Loucy (cell line): ENCODE measurements at regions not wholly inside any gene's neighbourhood (a gene's known extent, or its start where the extent isn't known, plus 50 kb on each side); places are given as distances from the start of the nearest gene placed in this dataset.

Experiments used
- H2AFZ ChIP-seq: fragments of 200-600 bp; sonication (generic); 2 replicates; pipeline ENCODE4 v1.6.0; 2016; ENCODE audit warnings: antibody characterized with exemption, mild to moderate bottlenecking, low read length, moderate library complexity
- H3F3A ChIP-seq: fragments of 200-600 bp; 2 replicates; pipeline ENCODE4 v1.6.0; 2016; ENCODE audit warnings: antibody characterized with exemption, low read depth, mild to moderate bottlenecking
- H3K27me3 ChIP-seq: fragments of 200-600 bp; sonication (generic); 2 replicates; pipeline ENCODE4 v1.6.1; 2014; ENCODE audit warnings: low read length, mild to moderate bottlenecking; ENCODE audit not compliant: insufficient read depth, poor library complexity, severe bottlenecking
- H3K36me3 ChIP-seq: fragments of 200-600 bp; sonication (generic); 2 replicates; pipeline ENCODE4 v1.6.1; 2016; ENCODE audit warnings: low read length; ENCODE audit not compliant: insufficient read depth
- H3K4me1 ChIP-seq: fragments of 200-600 bp; sonication (generic); 2 replicates; pipeline ENCODE4 v1.5.1; 2014; ENCODE audit warnings: low read length, mild to moderate bottlenecking; ENCODE audit not compliant: insufficient read depth, poor library complexity, severe bottlenecking
- H3K4me2 ChIP-seq: fragments of 200-600 bp; sonication (generic); 2 replicates; pipeline ENCODE4 v1.6.0; 2014; ENCODE audit warnings: antibody characterized with exemption, low read length, low read depth, mild to moderate bottlenecking; ENCODE audit not compliant: poor library complexity, severe bottlenecking
- H3K4me3 ChIP-seq: fragments of 200-600 bp; sonication (generic); 2 replicates; pipeline ENCODE4 v1.5.1; 2014; ENCODE audit warnings: low read length, mild to moderate bottlenecking, mixed read lengths; ENCODE audit not compliant: poor library complexity, severe bottlenecking
- H3K79me2 ChIP-seq: fragments of 200-600 bp; sonication (generic); 2 replicates; pipeline ENCODE4 v1.6.1; 2014; ENCODE audit warnings: low read length; ENCODE audit not compliant: insufficient read depth
- H3K9ac ChIP-seq: fragments of 200-600 bp; sonication (generic); 2 replicates; pipeline ENCODE4 v1.6.0; 2014; ENCODE audit warnings: mild to moderate bottlenecking, low read depth, low read length, moderate library complexity; ENCODE audit not compliant: poor library complexity, severe bottlenecking
- H3K9me2 ChIP-seq: fragments of 200-600 bp; sonication (generic); replicated peaks from 2 replicates; pipeline ENCODE4 v1.6.1; 2016; ENCODE audit warnings: low read depth, low read length, mixed read lengths
- H3K9me3 ChIP-seq: fragments of 200-600 bp; sonication (generic); 2 replicates; pipeline ENCODE4 v1.6.1; 2014; ENCODE audit warnings: mild to moderate bottlenecking, antibody characterized with exemption, low read length, low read depth; ENCODE audit not compliant: insufficient read depth
- H4K20me1 ChIP-seq: fragments of 200-600 bp; sonication (generic); 2 replicates; pipeline ENCODE4 v1.6.0; 2014; ENCODE audit warnings: antibody characterized with exemption, low read length, mild to moderate bottlenecking; ENCODE audit not compliant: insufficient read depth, poor library complexity, severe bottlenecking
- CTCF ChIP-seq: fragments of 200-600 bp; sonication (generic); conservative IDR thresholded peaks from 2 replicates; pipeline ENCODE4 v1.5.1; 2014; ENCODE audit warnings: mild to moderate bottlenecking, antibody characterized with exemption, low read length
- EZH2phosphoT487 ChIP-seq: fragments of 200-600 bp; IDR thresholded peaks from 2 replicates; pipeline ENCODE4 v1.6.1; 2018; ENCODE audit warnings: antibody characterized with exemption, mild to moderate bottlenecking, moderate library complexity, borderline replicate concordance

- H3K9ac ChIP-seq: no peak overlapping the region
- no peaks in the 10 kb centered on the region for H3K79me2 ChIP-seq
- no peaks in the 10 kb centered on the region for H4K20me1 ChIP-seq
- H3K4me2 ChIP-seq: no peak overlapping the region
- no peaks in the 10 kb centered on the region for H3K9me2 ChIP-seq
- no peaks in the 10 kb centered on the region for H3F3A ChIP-seq
- no peaks in the 10 kb centered on the region for H3K4me1 ChIP-seq
- H2AFZ ChIP-seq: no peak overlapping the region
- no peaks in the 10 kb centered on the region for H3K36me3 ChIP-seq
- peaks cover 12% of the 10 kb centered on the region; the same call in 1 of the 2 replicates for H3K9me3 ChIP-seq
- TF ChIP-seq EZH2phosphoT487 (no peak), CTCF (no peak)
- no peak overlapping the region for H3K4me3 ChIP-seq
- H3K27me3 ChIP-seq: no peaks in the 10 kb centered on the region
These were observed 618.6 kb downstream of the AACS start for GRCh38 chr12:125683748-125684381.

- Histone ChIP-seq H3K4me2 (no peak overlapping the region), H4K20me1 (no peaks in the 10 kb centered on the region), H3K9me2 (no peaks in the 10 kb centered on the region), H3K9me3 (peaks cover 12% of the 10 kb centered on the region; the same call in 1 of the 2 replicates), H3K4me3 (no peak overlapping the region), H3K4me1 (no peaks in the 10 kb centered on the region), H3K9ac (no peak overlapping the region), H3K27me3 (no peaks in the 10 kb centered on the region), H2AFZ (no peak overlapping the region), H3K79me2 (no peaks in the 10 kb centered on the region), H3F3A (no peaks in the 10 kb centered on the region), H3K36me3 (no peaks in the 10 kb centered on the region)
- no peak for TF ChIP-seq EZH2phosphoT487
- TF ChIP-seq CTCF: no peak
These were observed 619.9 kb downstream of the AACS start for GRCh38 chr12:125684968-125685790.

GRCh38 chr12:125685915-125686314 is 620.7 kb downstream of the AACS start:
- Histone ChIP-seq H4K20me1 (no peaks in the 10 kb centered on the region), H3K27me3 (no peaks in the 10 kb centered on the region), H3K79me2 (no peaks in the 10 kb centered on the region), H3K4me2 (no peak overlapping the region), H3K9ac (no peak overlapping the region), H2AFZ (no peak overlapping the region), H3K4me3 (no peak overlapping the region), H3K36me3 (no peaks in the 10 kb centered on the region), H3K9me3 (peaks cover 12% of the 10 kb centered on the region; the same call in 1 of the 2 replicates), H3F3A (no peaks in the 10 kb centered on the region), H3K9me2 (no peaks in the 10 kb centered on the region), H3K4me1 (no peaks in the 10 kb centered on the region)
- TF ChIP-seq CTCF (no peak), EZH2phosphoT487 (no peak)
